Activated naive CD4-positive, alpha-beta T cell treated with anti-CD3 and anti-CD28 coated beads, Interleukin-2, amount 10 ng/mL, durations not matched to agents 7 days and 5 days (primary cell): ENCODE measurements at regions not wholly inside any gene's neighbourhood (a gene's known extent, or its start where the extent isn't known, plus 50 kb on each side); places are given as distances from the start of the nearest gene placed in this dataset.
"Not testable (repeated sequence)": the region's sequence is repeated elsewhere in the genome, so short reads cannot be mapped to it uniquely, and the experiment has no call there.

ENCODE experiments used
- CTCF ChIA-PET: fragments of 350-600 bp; sonication (Branson Sonifier 250); formaldehyde crosslinking; loops from one replicate; lab custom pipeline; 2021; ENCODE audit warnings: antibody characterized with exemption; lab: Charles Lee
- DNase-seq: peaks from one replicate; pipeline ENCODE4 v3.0.0-alpha.2; 2020
- H3K27ac Mint-ChIP-seq: one replicate; pipeline ENCODE4 v1.8.0; 2021; ENCODE audit warnings: mild to moderate bottlenecking, moderate library complexity, mixed read lengths
- H3K27me3 Mint-ChIP-seq: one replicate; pipeline ENCODE4 v1.8.0; 2021; ENCODE audit warnings: mild to moderate bottlenecking, mixed read lengths
- H3K36me3 Mint-ChIP-seq: one replicate; pipeline ENCODE4 v1.8.0; 2021; ENCODE audit warnings: mixed read lengths
- H3K4me1 Mint-ChIP-seq: one replicate; pipeline ENCODE4 v1.8.0; 2021; ENCODE audit warnings: mixed read lengths
- H3K4me3 Mint-ChIP-seq: one replicate; pipeline ENCODE4 v1.8.0; 2021; ENCODE audit warnings: mild to moderate bottlenecking, moderate library complexity, mixed read lengths
- H3K9me3 Mint-ChIP-seq: one replicate; pipeline ENCODE4 v1.8.0; 2021; ENCODE audit warnings: mixed read lengths

GRCh38 chr3:66819993-66820501 lies 178.1 kb upstream of the KBTBD8 start:
- H3K4me3 Mint-ChIP-seq: no peak overlapping the region
- no peaks in the 10 kb centered on the region for H3K9me3 Mint-ChIP-seq
- no peak for DNase-seq
- CTCF ChIA-PET: interaction anchor here (4.8 to 6.3 kb wide), 3 partner anchors 412 to 566 kb away, joined by 27 to 50 read pairs (median 46); no protein-coding TSS in a partner anchor
- H3K36me3 Mint-ChIP-seq: no peaks in the 10 kb centered on the region
- H3K27ac Mint-ChIP-seq: no peak overlapping the region
- no peaks in the 10 kb centered on the region for H3K4me1 Mint-ChIP-seq
- peaks cover 15% of the 10 kb centered on the region for H3K27me3 Mint-ChIP-seq

- H3K27ac Mint-ChIP-seq: no peak overlapping the region
- H3K27me3 Mint-ChIP-seq: peaks cover 16% of the 10 kb centered on the region
- CTCF ChIA-PET: interaction anchor here (0.7 to 6.3 kb wide), 25 partner anchors 8 to 587 kb away, joined by 3 to 63 read pairs (median 4); no protein-coding TSS in a partner anchor
- DNase-seq: peak; percentile 81
- H3K9me3 Mint-ChIP-seq: no peaks in the 10 kb centered on the region
- H3K36me3 Mint-ChIP-seq: no peaks in the 10 kb centered on the region
- no peaks in the 10 kb centered on the region for H3K4me1 Mint-ChIP-seq
- no peak overlapping the region for H3K4me3 Mint-ChIP-seq
Measured at GRCh38 chr3:66822186-66823008, 175.7 kb upstream of the KBTBD8 start.

GRCh38 chr3:66823009-66823397 lies 175.1 kb upstream of the KBTBD8 start:
- Mint-ChIP-seq H3K36me3 (no peaks in the 10 kb centered on the region), H3K9me3 (no peaks in the 10 kb centered on the region), H3K27ac (no peak overlapping the region), H3K4me1 (no peaks in the 10 kb centered on the region), H3K4me3 (no peak overlapping the region), H3K27me3 (peaks cover 20% of the 10 kb centered on the region)
- CTCF ChIA-PET: interaction anchor here (0.7 to 6.3 kb wide), 17 partner anchors 8 to 588 kb away, joined by 3 to 63 read pairs (median 5); no protein-coding TSS in a partner anchor
- DNase-seq: no peak

- no peak for DNase-seq
- no peak overlapping the region for H3K27ac Mint-ChIP-seq
- no peak overlapping the region for H3K4me3 Mint-ChIP-seq
- no peaks in the 10 kb centered on the region for H3K4me1 Mint-ChIP-seq
- H3K27me3 Mint-ChIP-seq: peaks cover 22% of the 10 kb centered on the region
- CTCF ChIA-PET: interaction anchor here (1.1 to 6.3 kb wide), 6 partner anchors 9 to 570 kb away, joined by 3 to 63 read pairs (median 32); no protein-coding TSS in a partner anchor
- no peaks in the 10 kb centered on the region for H3K36me3 Mint-ChIP-seq
- H3K9me3 Mint-ChIP-seq: no peaks in the 10 kb centered on the region
Measured at GRCh38 chr3:66823532-66823931, 174.6 kb upstream of the KBTBD8 start.

GRCh38 chr3:66825375-66825774 lies 172.7 kb upstream of the KBTBD8 start:
- Mint-ChIP-seq H3K4me3 (no peak overlapping the region), H3K27ac (no peak overlapping the region), H3K36me3 (no peaks in the 10 kb centered on the region), H3K4me1 (no peaks in the 10 kb centered on the region), H3K9me3 (no peaks in the 10 kb centered on the region), H3K27me3 (peaks cover 14% of the 10 kb centered on the region)
- no peak for DNase-seq
- CTCF ChIA-PET: interaction anchor here (1.1 to 1.4 kb wide), 3 partner anchors 11 to 572 kb away, joined by 3 to 4 read pairs (median 4); no protein-coding TSS in a partner anchor

GRCh38 chr3:66827726-66828125 lies 170.4 kb upstream of the KBTBD8 start:
- Mint-ChIP-seq H3K36me3 (no peaks in the 10 kb centered on the region), H3K9me3 (no peaks in the 10 kb centered on the region), H3K27ac (no peak overlapping the region), H3K4me1 (no peaks in the 10 kb centered on the region), H3K4me3 (no peak overlapping the region), H3K27me3 (peaks cover 14% of the 10 kb centered on the region)
- CTCF ChIA-PET: interaction anchor here (1.1 kb wide), 1 partner anchor 10 kb away, joined by 3 read pairs; no protein-coding TSS in a partner anchor
- no peak for DNase-seq

GRCh38 chr3:66828303-66828702 lies 169.8 kb upstream of the KBTBD8 start:
- H3K27me3 Mint-ChIP-seq: peaks cover 14% of the 10 kb centered on the region
- no peak overlapping the region for H3K27ac Mint-ChIP-seq
- H3K36me3 Mint-ChIP-seq: no peaks in the 10 kb centered on the region
- H3K9me3 Mint-ChIP-seq: no peaks in the 10 kb centered on the region
- no peak for DNase-seq
- H3K4me3 Mint-ChIP-seq: no peak overlapping the region
- CTCF ChIA-PET: interaction anchor here (1.1 kb wide), 1 partner anchor 11 kb away, joined by 3 read pairs; no protein-coding TSS in a partner anchor
- H3K4me1 Mint-ChIP-seq: no peaks in the 10 kb centered on the region

- Mint-ChIP-seq H3K27ac (no peak overlapping the region), H3K36me3 (no peaks in the 10 kb centered on the region), H3K27me3 (peaks cover 14% of the 10 kb centered on the region), H3K4me3 (no peak overlapping the region), H3K9me3 (no peaks in the 10 kb centered on the region), H3K4me1 (no peaks in the 10 kb centered on the region)
- CTCF ChIA-PET: interaction anchor here (1.3 to 2.0 kb wide), 3 partner anchors 8 to 576 kb away, joined by 3 to 6 read pairs (median 4); no protein-coding TSS in a partner anchor
- no peak for DNase-seq
Measured at GRCh38 chr3:66830301-66830700, 167.8 kb upstream of the KBTBD8 start.

GRCh38 chr3:66831931-66832330 lies 166.2 kb upstream of the KBTBD8 start:
- Mint-ChIP-seq H3K27ac (no peak overlapping the region), H3K36me3 (no peaks in the 10 kb centered on the region), H3K4me3 (no peak overlapping the region), H3K9me3 (no peaks in the 10 kb centered on the region), H3K27me3 (peaks cover 10% of the 10 kb centered on the region), H3K4me1 (no peaks in the 10 kb centered on the region)
- CTCF ChIA-PET: interaction anchor here (1.4 to 2.0 kb wide), 2 partner anchors 10 to 578 kb away, joined by 4 to 6 read pairs; no protein-coding TSS in a partner anchor
- no peak for DNase-seq

GRCh38 chr3:66836363-66837152 lies 161.5 kb upstream of the KBTBD8 start:
- no peak for DNase-seq
- Mint-ChIP-seq H3K36me3 (no peaks in the 10 kb centered on the region), H3K9me3 (no peaks in the 10 kb centered on the region), H3K27ac (no peak overlapping the region), H3K27me3 (no peaks in the 10 kb centered on the region), H3K4me3 (no peak overlapping the region), H3K4me1 (no peaks in the 10 kb centered on the region)
- CTCF ChIA-PET: no interaction called here

- CTCF ChIA-PET: interaction anchor here (1.9 kb wide), 1 partner anchor 16 kb away, joined by 5 read pairs; no protein-coding TSS in a partner anchor
- no peaks in the 10 kb centered on the region for H3K27me3 Mint-ChIP-seq
- no peaks in the 10 kb centered on the region for H3K9me3 Mint-ChIP-seq
- no peak overlapping the region for H3K27ac Mint-ChIP-seq
- no peak for DNase-seq
- H3K4me1 Mint-ChIP-seq: no peaks in the 10 kb centered on the region
- no peaks in the 10 kb centered on the region for H3K36me3 Mint-ChIP-seq
- H3K4me3 Mint-ChIP-seq: no peak overlapping the region
Measured at GRCh38 chr3:66838704-66839103, 159.4 kb upstream of the KBTBD8 start.

GRCh38 chr3:66839508-66839907 lies 158.6 kb upstream of the KBTBD8 start:
- CTCF ChIA-PET: interaction anchor here (1.9 kb wide), 1 partner anchor 17 kb away, joined by 5 read pairs; no protein-coding TSS in a partner anchor
- H3K27ac Mint-ChIP-seq: no peak overlapping the region
- H3K4me3 Mint-ChIP-seq: no peak overlapping the region
- no peak for DNase-seq
- no peaks in the 10 kb centered on the region for H3K27me3 Mint-ChIP-seq
- H3K4me1 Mint-ChIP-seq: no peaks in the 10 kb centered on the region
- H3K9me3 Mint-ChIP-seq: no peaks in the 10 kb centered on the region
- no peaks in the 10 kb centered on the region for H3K36me3 Mint-ChIP-seq

GRCh38 chr3:66842761-66843464 lies 155.2 kb upstream of the KBTBD8 start:
- H3K4me1 Mint-ChIP-seq, H3K4me3 Mint-ChIP-seq, CTCF ChIA-PET, H3K27ac Mint-ChIP-seq, H3K36me3 Mint-ChIP-seq, DNase-seq, H3K27me3 Mint-ChIP-seq, H3K9me3 Mint-ChIP-seq: not testable (repeated sequence)
